GM23338 (cell line): ENCODE measurements at regions not wholly inside any gene's neighbourhood (a gene's known extent, or its start where the extent isn't known, plus 50 kb on each side); places are given as distances from the start of the nearest gene placed in this dataset.

ENCODE experiments used
- ATAC-seq: fragments of 200-7000 bp; cut with Tn5 transposase; 3 replicates; pipeline ENCODE4 v1.9.1; 2020
- DNase-seq: peaks from one replicate; pipeline ENCODE4 v3.0.0-alpha.2; 2015; ENCODE audit warnings: low spot score
- H2AFZ ChIP-seq: fragments of 200-600 bp; sonication (generic); 2 replicates; pipeline ENCODE4 v1.8.0; 2016; ENCODE audit warnings: antibody characterized with exemption, mild to moderate bottlenecking, moderate library complexity
- H3F3A ChIP-seq: fragments of 200-600 bp; sonication (generic); replicated peaks from 2 replicates; pipeline ENCODE4 v1.8.0; 2017; ENCODE audit warnings: antibody characterized with exemption, mixed run types, low read depth
- H3K27ac ChIP-seq: fragments of 200-600 bp; sonication (generic); 2 replicates; pipeline ENCODE4 v1.6.1; 2016; ENCODE audit warnings: low read depth
- H3K27me3 ChIP-seq: fragments of 200-600 bp; sonication (generic); 2 replicates; pipeline ENCODE4 v1.8.0; 2016; ENCODE audit warnings: mild to moderate bottlenecking, mixed run types, moderate library complexity; ENCODE audit not compliant: insufficient read depth
- H3K36me3 ChIP-seq: fragments of 200-600 bp; sonication (generic); 2 replicates; pipeline ENCODE4 v1.8.0; 2016; ENCODE audit warnings: mild to moderate bottlenecking; ENCODE audit not compliant: insufficient read depth
- H3K4me1 ChIP-seq: fragments of 200-600 bp; sonication (generic); 2 replicates; pipeline ENCODE4 v1.8.0; 2016; ENCODE audit warnings: mild to moderate bottlenecking, moderate library complexity; ENCODE audit not compliant: insufficient read depth
- H3K4me2 ChIP-seq: fragments of 200-600 bp; sonication (generic); 2 replicates; pipeline ENCODE4 v1.7.1; 2017; ENCODE audit warnings: mixed run types
- H3K4me3 ChIP-seq: fragments of 200-600 bp; sonication (generic); 2 replicates; pipeline ENCODE4 v1.6.1; 2016; ENCODE audit warnings: mixed run types
- H3K79me2 ChIP-seq: fragments of 200-600 bp; sonication (generic); replicated peaks from 2 replicates; pipeline ENCODE4 v1.8.0; 2017; ENCODE audit warnings: mild to moderate bottlenecking; ENCODE audit not compliant: insufficient read depth
- H3K9me2 ChIP-seq: fragments of 200-600 bp; sonication (generic); 2 replicates; pipeline ENCODE4 v1.8.0; 2017; ENCODE audit not compliant: insufficient read depth
- H4K20me1 ChIP-seq: fragments of 200-600 bp; sonication (generic); replicated peaks from 2 replicates; pipeline ENCODE4 v1.8.0; 2017; ENCODE audit warnings: mild to moderate bottlenecking; ENCODE audit not compliant: insufficient read depth
- H3K27ac Mint-ChIP-seq: 2 replicates; pipeline ENCODE4 v1.8.0; 2020; ENCODE audit warnings: inconsistent platforms, mild to moderate bottlenecking, moderate library complexity, mixed read lengths
- H3K27me3 Mint-ChIP-seq: 3 replicates; pipeline ENCODE4 v1.8.0; 2022; ENCODE audit warnings: low read depth, mild to moderate bottlenecking, moderate library complexity, mixed read lengths, inconsistent platforms; ENCODE audit not compliant: insufficient read depth, poor library complexity
- H3K36me3 Mint-ChIP-seq: 3 replicates; pipeline ENCODE4 v1.8.0; 2021; ENCODE audit warnings: low read depth, mild to moderate bottlenecking, inconsistent platforms, moderate library complexity, mixed read lengths
- H3K4me1 Mint-ChIP-seq: 3 replicates; pipeline ENCODE4 v1.8.0; 2020; ENCODE audit warnings: mild to moderate bottlenecking, inconsistent platforms, mixed read lengths
- H3K4me3 Mint-ChIP-seq: 3 replicates; pipeline ENCODE4 v1.8.0; 2021; ENCODE audit warnings: moderate library complexity, mild to moderate bottlenecking, inconsistent platforms, mixed read lengths
- H3K9me3 Mint-ChIP-seq: 3 replicates; pipeline ENCODE4 v1.8.0; 2020; ENCODE audit warnings: moderate library complexity, mild to moderate bottlenecking, inconsistent platforms, mixed read lengths
- CTCF ChIP-seq, 2 experiments: fragments of 200-600 bp in 1 of 2; sonication (generic) in 1 of 2; conservative IDR thresholded peaks; 2 replicates each; pipeline versions ENCODE4 v1.5.1 to v1.6.1; 2016 to 2017; ENCODE audit warnings: antibody characterized with exemption in 2 of 2, low read depth in 2 of 2, mild to moderate bottlenecking in 2 of 2, moderate library complexity in 1 of 2
- ETS1 ChIP-seq: IDR thresholded peaks from 2 replicates; pipeline ENCODE4 v1.6.1; 2016; ENCODE audit warnings: antibody characterized with exemption
- EZH2 ChIP-seq: fragments of 200-600 bp; sonication (generic); IDR thresholded peaks from one replicate; pipeline ENCODE4 v1.8.0; 2017; ENCODE audit warnings: antibody characterized with exemption, mild to moderate bottlenecking, low read depth; ENCODE audit not compliant: unreplicated experiment
- EZH2phosphoT487 ChIP-seq: fragments of 200-600 bp; sonication (generic); IDR thresholded peaks from one replicate; pipeline ENCODE4 v1.8.1; 2018; ENCODE audit warnings: antibody characterized with exemption; ENCODE audit not compliant: unreplicated experiment
- REST ChIP-seq: IDR thresholded peaks from one replicate; pipeline ENCODE4 v1.6.1; 2018; ENCODE audit warnings: antibody characterized with exemption; ENCODE audit not compliant: unreplicated experiment
- STAT1 ChIP-seq: IDR thresholded peaks from one replicate; pipeline ENCODE4 v1.6.1; 2016; ENCODE audit warnings: antibody characterized with exemption; ENCODE audit not compliant: unreplicated experiment
- ZNF114 ChIP-seq: fragments of 250-450 bp; sonication (Bioruptor Pico); IDR thresholded peaks from 2 replicates; pipeline ENCODE4 v1.5.0; 2020; ENCODE audit warnings: mild to moderate bottlenecking, moderate library complexity
- ZNF462 ChIP-seq: fragments of 250-450 bp; sonication (Bioruptor Pico); IDR thresholded peaks from 2 replicates; pipeline ENCODE4 v1.5.0; 2020; ENCODE audit warnings: mild to moderate bottlenecking, moderate library complexity

- TF ChIP-seq ETS1, result no peak
These were observed 1011.7 kb downstream of the GATA3 start (continued) for GRCh38 chr10:9066152-9066551.

- Histone ChIP-seq H4K20me1 (no peaks in the 10 kb centered on the region), H3K4me2 (no peak overlapping the region), H3K36me3 (no peaks in the 10 kb centered on the region), H3K27me3 (no peaks in the 10 kb centered on the region), H3K79me2 (no peaks in the 10 kb centered on the region), H2AFZ (no peak overlapping the region), H3K9me2 (no peaks in the 10 kb centered on the region), H3K4me1 (no peaks in the 10 kb centered on the region), H3K27ac (no peak overlapping the region), H3F3A (no peaks in the 10 kb centered on the region), H3K4me3 (no peak overlapping the region)
- no peak overlapping the region for H3K4me3 Mint-ChIP-seq
- TF ChIP-seq STAT1 (no peak), ZNF462 (CRISPR knock-in tag) (no peak), ZNF114 (CRISPR knock-in tag) (no peak), CTCF (conservative IDR thresholded peaks at IDR 0.05; ENCODE audit: low read depth in 2 of 2) (no peak), EZH2phosphoT487 (no peak), ETS1 (no peak), REST (no peak), EZH2 (no peak)
- no peaks in the 10 kb centered on the region for H3K4me1 Mint-ChIP-seq
- H3K9me3 Mint-ChIP-seq, result no peaks in the 10 kb centered on the region; the same call in 2 of the 3 replicates
- DNase-seq (no peak), ATAC-seq (no peak)
- no peaks in the 10 kb centered on the region for H3K27me3 Mint-ChIP-seq
- no peak overlapping the region for H3K27ac Mint-ChIP-seq
- H3K36me3 Mint-ChIP-seq, result no peaks in the 10 kb centered on the region
These were observed 1013.5 kb downstream of the GATA3 start for GRCh38 chr10:9068003-9068402.
